HG03139 (cell line): ENCODE measurements at regions not wholly inside any gene's neighbourhood (a gene's known extent, or its start where the extent isn't known, plus 50 kb on each side); places are given as distances from the start of the nearest gene placed in this dataset.

ENCODE experiments used
- ATAC-seq: cut with Tn5 transposase; IDR thresholded peaks from one replicate; pipeline ENCODE4 v1.9.1; 2021; ENCODE audit not compliant: unreplicated experiment

GRCh38 chr7:117972606-117973005 is 99.4 kb upstream of the CTTNBP2 start:
- no peak for ATAC-seq

- ATAC-seq: no peak
Measured at GRCh38 chr7:117973975-117974374, 100.7 kb upstream of the CTTNBP2 start.

- ATAC-seq: no peak
Measured at GRCh38 chr7:117974891-117975290, 101.7 kb upstream of the CTTNBP2 start.

- no peak for ATAC-seq
Measured at GRCh38 chr7:117975476-117975875, 102.2 kb upstream of the CTTNBP2 start.

- ATAC-seq: no peak
Measured at GRCh38 chr7:117979954-117980497, 106.8 kb upstream of the CTTNBP2 start.

GRCh38 chr7:117982071-117983055 is 109.1 kb upstream of the CTTNBP2 start:
- ATAC-seq: no peak

- no peak for ATAC-seq
Measured at GRCh38 chr7:117986645-117987269, 113.5 kb upstream of the CTTNBP2 start.

GRCh38 chr7:117990834-117991233 is 117.6 kb upstream of the CTTNBP2 start:
- no peak for ATAC-seq

- no peak for ATAC-seq
Measured at GRCh38 chr7:117992635-117993376, 119.6 kb upstream of the CTTNBP2 start.

GRCh38 chr7:117993377-117994003 is 120.2 kb upstream of the CTTNBP2 start:
- ATAC-seq: peak; percentile 98

- ATAC-seq: no peak
Measured at GRCh38 chr7:117995850-117996650, 122.8 kb upstream of the CTTNBP2 start.

- no peak for ATAC-seq
Measured at GRCh38 chr7:117997862-117998825, 124.9 kb upstream of the CTTNBP2 start.

GRCh38 chr7:118000480-118001202 is 127.4 kb upstream of the CTTNBP2 start:
- no peak for ATAC-seq

GRCh38 chr7:118003476-118003875 is 130.2 kb upstream of the CTTNBP2 start:
- no peak for ATAC-seq

- ATAC-seq: no peak
Measured at GRCh38 chr7:118005026-118005425, 131.8 kb upstream of the CTTNBP2 start.

- ATAC-seq: no peak
Measured at GRCh38 chr7:118006979-118007378, 133.7 kb upstream of the CTTNBP2 start.

- no peak for ATAC-seq
Measured at GRCh38 chr7:118009419-118009818, 136.2 kb upstream of the CTTNBP2 start.

- ATAC-seq: no peak
Measured at GRCh38 chr7:118011652-118012051, 138.4 kb upstream of the CTTNBP2 start.
